AG04449 (cell line): ENCODE measurements at regions not wholly inside any gene's neighbourhood (a gene's known extent, or its start where the extent isn't known, plus 50 kb on each side); places are given as distances from the start of the nearest gene placed in this dataset.

Experiments
- CTCF ChIA-PET: fragments of 350-600 bp; formaldehyde crosslinking; extraction: SDS; loops from one replicate; lab custom pipeline; 2021; ENCODE audit warnings: antibody characterized with exemption; lab: Yijun Ruan, JAX
- POLR2A ChIA-PET: fragments of 400-600, 350-600 bp; formaldehyde crosslinking; extraction: SDS; loops from one replicate; lab custom pipeline; 2020; ENCODE audit warnings: antibody characterized with exemption, inconsistent platforms; lab: Yijun Ruan, JAX
- DNase-seq: peaks from one replicate; pipeline ENCODE4 v3.0.0-alpha.2; 2010; ENCODE audit warnings: low read depth, low spot score
- H3K4me3 ChIP-seq: 2 replicates; pipeline ENCODE4 v1.5.1; 2011; ENCODE audit warnings: low read depth, mild to moderate bottlenecking, control low read depth, low read length
- TF ChIP-seq, protein P1 (sequence below): IDR thresholded peaks from one replicate; pipeline ENCODE4 v1.5.1; 2011; ENCODE audit warnings: mild to moderate bottlenecking, moderate library complexity, low read length, control low read depth, inconsistent platforms; ENCODE audit not compliant: insufficient read depth; ENCODE audit errors: missing control alignments

DNA sequence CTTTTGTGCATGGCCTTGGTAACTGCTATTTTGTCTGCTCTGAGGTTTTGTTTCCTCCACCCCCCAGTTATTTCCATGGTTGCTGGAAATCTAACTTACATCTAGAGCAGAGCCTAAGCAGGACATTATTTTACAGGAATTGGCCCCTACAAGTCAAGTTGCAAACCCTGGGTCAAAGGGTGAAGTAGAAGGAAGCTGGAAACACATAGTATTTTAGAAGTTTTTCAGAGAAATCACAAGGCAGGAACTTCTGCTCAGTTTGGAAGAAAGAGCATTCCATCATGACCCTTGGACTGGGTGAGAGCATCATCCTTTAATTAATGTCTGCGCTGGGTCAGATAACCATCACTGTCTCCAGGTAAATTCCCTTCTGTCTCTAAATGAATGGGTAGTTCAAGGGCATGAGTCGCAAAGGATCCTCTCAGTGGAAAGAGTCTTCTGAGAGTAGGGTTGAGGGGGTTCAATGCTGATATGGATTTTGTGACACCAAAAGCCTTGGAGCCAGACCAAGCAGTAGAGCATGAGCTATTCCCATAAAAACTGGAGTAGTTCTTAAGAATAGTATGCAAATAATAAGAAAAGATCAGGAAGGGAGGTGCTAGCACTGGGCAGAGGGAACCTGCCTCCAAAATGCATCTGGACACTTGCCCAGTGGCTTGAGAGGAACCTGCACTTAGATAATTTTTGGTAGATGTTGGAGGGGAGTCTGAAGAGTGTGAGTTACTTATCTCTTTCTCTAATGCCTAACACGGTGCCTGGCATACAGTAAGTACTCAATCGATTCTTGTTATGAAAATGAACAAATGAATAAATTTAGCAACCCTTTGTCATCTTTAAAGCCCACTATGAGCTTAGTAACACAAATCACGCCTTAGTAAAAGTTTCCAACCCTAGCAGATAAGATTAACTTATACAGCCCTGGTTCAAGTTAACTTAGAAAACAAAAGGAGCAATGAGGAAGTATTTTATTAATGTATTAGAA, 160.6 kb upstream of the ADO start:
- ChIA-PET CTCF (no interaction called here), POLR2A (no interaction called here)
- no peak overlapping the region for H3K4me3 ChIP-seq
- TF ChIP-seq, protein P1, sequence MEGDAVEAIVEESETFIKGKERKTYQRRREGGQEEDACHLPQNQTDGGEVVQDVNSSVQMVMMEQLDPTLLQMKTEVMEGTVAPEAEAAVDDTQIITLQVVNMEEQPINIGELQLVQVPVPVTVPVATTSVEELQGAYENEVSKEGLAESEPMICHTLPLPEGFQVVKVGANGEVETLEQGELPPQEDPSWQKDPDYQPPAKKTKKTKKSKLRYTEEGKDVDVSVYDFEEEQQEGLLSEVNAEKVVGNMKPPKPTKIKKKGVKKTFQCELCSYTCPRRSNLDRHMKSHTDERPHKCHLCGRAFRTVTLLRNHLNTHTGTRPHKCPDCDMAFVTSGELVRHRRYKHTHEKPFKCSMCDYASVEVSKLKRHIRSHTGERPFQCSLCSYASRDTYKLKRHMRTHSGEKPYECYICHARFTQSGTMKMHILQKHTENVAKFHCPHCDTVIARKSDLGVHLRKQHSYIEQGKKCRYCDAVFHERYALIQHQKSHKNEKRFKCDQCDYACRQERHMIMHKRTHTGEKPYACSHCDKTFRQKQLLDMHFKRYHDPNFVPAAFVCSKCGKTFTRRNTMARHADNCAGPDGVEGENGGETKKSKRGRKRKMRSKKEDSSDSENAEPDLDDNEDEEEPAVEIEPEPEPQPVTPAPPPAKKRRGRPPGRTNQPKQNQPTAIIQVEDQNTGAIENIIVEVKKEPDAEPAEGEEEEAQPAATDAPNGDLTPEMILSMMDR, result no peak
- DNase-seq, result no peak

- no peak for DNase-seq
- no peak overlapping the region for H3K4me3 ChIP-seq
- CTCF ChIA-PET, result no interaction called here
- TF ChIP-seq, protein P1, result no peak
- POLR2A ChIA-PET, result no interaction called here
These were observed 157.0 kb upstream of the ADO start for GRCh38 chr10:62647375-62648092.

- ChIA-PET POLR2A (no interaction called here), CTCF (interaction anchor here (1.0 kb wide), 1 partner anchor 41 kb away, joined by 3 read pairs; no protein-coding TSS in a partner anchor)
- no peak overlapping the region for H3K4me3 ChIP-seq
- no peak for DNase-seq
- TF ChIP-seq, protein P1, result no peak
These were observed 155.6 kb upstream of the ADO start for GRCh38 chr10:62648921-62649320.

- POLR2A ChIA-PET, result no interaction called here
- CTCF ChIA-PET, result no interaction called here
- no peak overlapping the region for H3K4me3 ChIP-seq
- DNase-seq, result no peak
- TF ChIP-seq, protein P1, result no peak
These were observed 154.1 kb upstream of the ADO start for GRCh38 chr10:62650411-62650810.

DNA sequence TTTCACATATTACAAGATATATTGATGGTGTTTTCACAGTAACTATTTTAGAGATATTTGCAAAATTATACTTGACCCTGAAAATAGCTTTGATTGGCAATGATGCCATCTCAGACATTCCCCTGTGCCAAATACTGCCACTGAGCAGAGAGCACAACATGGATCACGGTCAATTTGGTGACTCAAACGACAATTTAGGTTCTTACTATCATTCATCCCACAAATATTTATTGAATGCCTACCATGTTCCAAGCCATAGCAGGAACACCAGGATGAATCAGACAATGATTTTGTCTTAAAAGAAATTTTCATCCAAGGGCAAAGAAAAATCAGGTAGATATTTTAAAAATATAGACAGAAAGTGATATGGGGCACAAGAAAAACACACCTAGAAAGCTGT, 153.2 kb upstream of the ADO start:
- CTCF ChIA-PET, result interaction anchor here (0.8 kb wide), 1 partner anchor 14 kb away, joined by 3 read pairs; no protein-coding TSS in a partner anchor
- TF ChIP-seq, protein P1, result no peak
- DNase-seq, result no peak
- POLR2A ChIA-PET, result no interaction called here
- no peak overlapping the region for H3K4me3 ChIP-seq

DNA sequence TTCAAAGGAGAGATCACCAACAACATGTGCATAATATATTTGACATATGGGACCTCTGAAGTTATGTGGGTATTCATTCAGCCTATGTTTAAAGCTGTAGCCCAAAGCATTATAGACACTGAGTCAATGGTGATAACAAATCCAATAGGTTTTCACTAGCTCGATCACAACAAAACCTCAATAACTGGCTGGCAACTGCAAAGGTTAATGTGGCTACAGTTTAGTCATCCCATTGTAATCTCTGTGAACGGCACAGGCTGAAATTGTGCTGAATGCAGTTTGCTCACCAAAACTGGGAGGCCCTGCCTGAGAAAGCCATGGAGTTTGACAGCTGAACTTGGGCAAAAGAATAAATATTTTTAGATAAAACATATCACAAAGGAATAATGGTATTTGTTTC, 152.4 kb upstream of the ADO start:
- DNase-seq, result no peak
- POLR2A ChIA-PET, result interaction anchor here (0.7 kb wide), 1 partner anchor 164 kb away, joined by 6 read pairs; no protein-coding TSS in a partner anchor
- TF ChIP-seq, protein P1, result no peak
- no peak overlapping the region for H3K4me3 ChIP-seq
- CTCF ChIA-PET, result interaction anchor here (0.8 kb wide), 1 partner anchor 14 kb away, joined by 3 read pairs; no protein-coding TSS in a partner anchor
